ENCODE measurements at regions not wholly inside any gene's neighbourhood (a gene's known extent, or its start where the extent isn't known, plus 50 kb on each side); places are given as distances from the start of the nearest gene placed in this dataset.

DNA sequence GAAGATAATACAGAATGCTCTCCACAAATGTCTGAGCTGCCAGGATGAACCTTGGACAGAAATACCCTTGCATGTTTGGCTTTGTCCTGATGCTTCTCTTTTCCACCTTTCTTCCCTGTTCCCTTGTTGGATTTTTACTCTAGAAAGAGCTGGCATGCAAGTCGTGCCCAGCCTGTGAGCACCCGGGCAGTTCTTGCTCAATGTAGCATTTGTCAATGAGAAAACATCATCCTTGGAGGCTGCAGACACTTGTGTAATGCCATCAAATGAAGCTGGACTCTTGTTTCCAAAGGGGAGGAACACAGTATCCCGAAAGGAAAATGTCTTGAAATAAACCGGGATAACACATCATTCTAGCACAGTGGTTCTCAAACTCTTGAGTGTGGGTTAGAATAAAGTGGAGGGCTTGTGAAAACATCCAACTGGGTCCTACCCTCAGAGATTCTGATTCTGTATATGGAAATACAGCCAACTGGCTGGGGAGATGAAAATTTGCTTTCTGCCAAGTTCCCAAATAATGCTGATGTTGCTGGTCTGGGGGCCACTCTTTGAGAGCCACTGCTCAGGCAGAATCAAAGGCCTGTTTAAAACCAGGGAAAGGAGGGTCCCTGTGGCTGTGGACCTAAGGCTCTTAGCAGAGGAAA, 237.2 kb downstream of the SPATA18 start:
- Histone ChIP-seq H3K27me3 (no peaks in the 10 kb centered on the region), H3K9me3 (no peaks in the 10 kb centered on the region), H3K4me3 (no peak overlapping the region), H3K4me1 (no peaks in the 10 kb centered on the region), H3K27ac (no peak overlapping the region), H3K36me3 (no peaks in the 10 kb centered on the region)
- DNase-seq: no peak
- TF ChIP-seq, protein P1, sequence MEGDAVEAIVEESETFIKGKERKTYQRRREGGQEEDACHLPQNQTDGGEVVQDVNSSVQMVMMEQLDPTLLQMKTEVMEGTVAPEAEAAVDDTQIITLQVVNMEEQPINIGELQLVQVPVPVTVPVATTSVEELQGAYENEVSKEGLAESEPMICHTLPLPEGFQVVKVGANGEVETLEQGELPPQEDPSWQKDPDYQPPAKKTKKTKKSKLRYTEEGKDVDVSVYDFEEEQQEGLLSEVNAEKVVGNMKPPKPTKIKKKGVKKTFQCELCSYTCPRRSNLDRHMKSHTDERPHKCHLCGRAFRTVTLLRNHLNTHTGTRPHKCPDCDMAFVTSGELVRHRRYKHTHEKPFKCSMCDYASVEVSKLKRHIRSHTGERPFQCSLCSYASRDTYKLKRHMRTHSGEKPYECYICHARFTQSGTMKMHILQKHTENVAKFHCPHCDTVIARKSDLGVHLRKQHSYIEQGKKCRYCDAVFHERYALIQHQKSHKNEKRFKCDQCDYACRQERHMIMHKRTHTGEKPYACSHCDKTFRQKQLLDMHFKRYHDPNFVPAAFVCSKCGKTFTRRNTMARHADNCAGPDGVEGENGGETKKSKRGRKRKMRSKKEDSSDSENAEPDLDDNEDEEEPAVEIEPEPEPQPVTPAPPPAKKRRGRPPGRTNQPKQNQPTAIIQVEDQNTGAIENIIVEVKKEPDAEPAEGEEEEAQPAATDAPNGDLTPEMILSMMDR (IDR thresholded peaks at IDR 0.05): no peak
- intact Hi-C loops (cut with DNase I; ENCODE audit: low total_unique reads): no loop called here

DNA sequence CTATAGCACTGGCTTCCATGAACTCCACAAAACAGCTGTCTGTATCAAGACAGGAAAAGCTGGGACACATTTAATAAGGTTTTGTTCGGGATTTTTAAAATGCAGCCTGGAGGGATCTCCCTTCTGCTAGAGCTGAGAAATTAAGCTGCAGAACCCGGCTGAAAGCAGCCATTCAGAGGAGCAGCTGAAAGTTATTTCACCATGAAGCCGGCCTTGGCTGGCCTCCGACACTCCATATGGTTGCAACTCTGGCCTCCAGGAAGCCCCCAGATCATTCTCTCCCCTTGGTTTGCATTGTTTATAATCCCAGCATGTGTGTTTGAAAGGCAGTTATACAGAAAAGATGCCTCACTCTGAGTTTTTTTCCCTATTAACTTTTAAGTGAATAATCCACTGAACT, 239.4 kb downstream of the SPATA18 start:
- H3K27ac ChIP-seq: no peak overlapping the region
- intact Hi-C loops (cut with DNase I; ENCODE audit: low total_unique reads): no loop called here
- no peaks in the 10 kb centered on the region for H3K4me1 ChIP-seq
- no peaks in the 10 kb centered on the region for H3K36me3 ChIP-seq
- H3K27me3 ChIP-seq: no peaks in the 10 kb centered on the region
- H3K4me3 ChIP-seq: no peak overlapping the region
- TF ChIP-seq, protein P1 (IDR thresholded peaks at IDR 0.05): no peak
- no peak for DNase-seq
- no peaks in the 10 kb centered on the region for H3K9me3 ChIP-seq

DNA sequence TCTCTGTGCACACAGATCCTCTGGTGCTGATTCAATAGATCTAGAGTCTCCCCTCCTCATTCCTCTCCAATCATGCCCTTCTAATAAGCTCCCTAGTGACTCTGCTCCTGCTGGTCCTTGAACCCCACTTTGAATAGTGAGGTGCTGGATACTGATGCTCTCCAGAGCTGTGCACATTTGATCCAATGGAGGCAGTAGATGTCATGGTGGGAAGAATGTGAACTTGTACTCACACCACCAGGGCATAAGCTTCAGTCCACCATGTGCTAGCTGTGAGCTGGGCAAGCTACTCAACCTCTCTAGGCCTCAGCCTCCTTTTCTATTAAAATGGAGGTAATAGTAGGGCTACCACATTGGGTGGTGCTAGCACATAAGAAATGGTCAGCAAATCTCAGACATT, 241.1 kb downstream of the SPATA18 start:
- intact Hi-C loops (cut with DNase I; ENCODE audit: low total_unique reads): no loop called here
- H3K27me3 ChIP-seq: no peaks in the 10 kb centered on the region
- H3K4me1 ChIP-seq: no peaks in the 10 kb centered on the region
- no peak overlapping the region for H3K4me3 ChIP-seq
- H3K36me3 ChIP-seq: no peaks in the 10 kb centered on the region
- DNase-seq: no peak
- TF ChIP-seq, protein P1 (IDR thresholded peaks at IDR 0.05): no peak
- H3K27ac ChIP-seq: no peak overlapping the region
- no peaks in the 10 kb centered on the region for H3K9me3 ChIP-seq

DNA sequence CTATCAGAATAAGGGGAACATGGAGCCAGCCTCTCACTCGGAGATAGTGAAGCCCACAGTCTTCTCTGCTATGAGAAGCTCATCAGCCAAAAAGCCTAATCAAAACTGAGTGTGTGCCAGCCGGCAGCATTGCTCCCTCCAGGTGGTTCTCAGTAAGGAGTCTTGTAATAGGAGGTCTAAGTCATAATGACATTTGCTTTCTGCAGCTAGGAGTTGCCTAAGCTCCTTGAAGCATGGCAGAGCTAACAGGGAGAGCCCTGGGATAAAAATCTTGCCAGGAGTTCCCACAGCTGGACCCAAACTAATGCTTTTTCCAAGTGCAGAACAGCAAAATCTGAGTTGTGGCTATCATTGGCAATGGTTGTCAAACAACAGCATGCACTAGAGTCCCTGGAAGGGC, 245.2 kb downstream of the SPATA18 start:
- no peak overlapping the region for H3K27ac ChIP-seq
- no peaks in the 10 kb centered on the region for H3K9me3 ChIP-seq
- no peaks in the 10 kb centered on the region for H3K27me3 ChIP-seq
- intact Hi-C loops (cut with DNase I; ENCODE audit: low total_unique reads): no loop called here
- H3K4me3 ChIP-seq: no peak overlapping the region
- H3K36me3 ChIP-seq: no peaks in the 10 kb centered on the region
- TF ChIP-seq, protein P1 (IDR thresholded peaks at IDR 0.05): no peak
- no peak for DNase-seq
- H3K4me1 ChIP-seq: no peaks in the 10 kb centered on the region

DNA sequence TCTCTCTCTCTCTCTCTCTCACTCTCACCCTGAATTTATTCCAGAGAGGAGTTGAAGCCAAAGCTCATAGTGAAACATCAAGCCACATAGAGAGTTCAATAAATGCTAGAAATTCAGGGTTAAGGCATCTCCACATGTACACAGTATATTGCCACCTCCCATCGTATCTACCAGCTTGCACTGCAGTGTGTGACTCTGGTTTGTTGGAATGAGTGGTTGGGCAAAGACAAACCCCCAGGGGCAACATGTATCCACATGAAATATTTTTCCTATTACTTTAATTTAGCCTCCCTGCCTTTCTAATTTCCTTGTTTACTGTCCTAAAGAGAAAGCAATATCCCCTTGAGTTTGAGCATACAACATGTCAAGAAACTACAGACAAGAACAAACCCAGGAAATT, 247.3 kb downstream of the SPATA18 start:
- no peaks in the 10 kb centered on the region for H3K27me3 ChIP-seq
- no peaks in the 10 kb centered on the region for H3K4me1 ChIP-seq
- H3K27ac ChIP-seq: no peak overlapping the region
- no peak overlapping the region for H3K4me3 ChIP-seq
- intact Hi-C loops (cut with DNase I; ENCODE audit: low total_unique reads): no loop called here
- no peak for DNase-seq
- H3K36me3 ChIP-seq: no peaks in the 10 kb centered on the region
- TF ChIP-seq, protein P1 (IDR thresholded peaks at IDR 0.05): no peak
- H3K9me3 ChIP-seq: no peaks in the 10 kb centered on the region

DNA sequence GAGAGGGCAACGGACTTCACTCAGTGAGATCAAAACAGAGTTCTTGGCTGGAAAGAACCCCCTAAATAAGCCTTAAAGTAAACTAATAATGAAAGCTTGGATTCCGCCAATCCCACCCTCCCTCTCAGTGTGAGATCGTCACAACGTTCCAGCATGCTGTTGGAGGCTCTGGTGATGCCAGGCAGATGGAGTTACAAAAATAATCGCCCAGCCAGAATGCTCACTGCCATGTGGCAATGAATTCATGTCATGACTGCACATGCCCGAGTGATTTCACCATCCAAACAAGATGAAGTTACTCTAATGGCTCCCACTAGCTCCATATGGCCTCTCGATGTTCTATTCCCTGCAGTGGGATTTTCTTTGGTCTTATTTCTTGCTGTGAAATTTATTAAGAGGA, 248.0 kb downstream of the SPATA18 start:
- no peak for DNase-seq
- Histone ChIP-seq H3K9me3 (no peaks in the 10 kb centered on the region), H3K4me3 (no peak overlapping the region), H3K27me3 (no peaks in the 10 kb centered on the region), H3K4me1 (no peaks in the 10 kb centered on the region), H3K27ac (no peak overlapping the region), H3K36me3 (no peaks in the 10 kb centered on the region)
- intact Hi-C loops (cut with DNase I; ENCODE audit: low total_unique reads): no loop called here
- TF ChIP-seq, protein P1 (IDR thresholded peaks at IDR 0.05): no peak
